Body of pancreas (tissue), 4 donors: ENCODE measurements at regions not wholly inside any gene's neighbourhood (a gene's known extent, or its start where the extent isn't known, plus 50 kb on each side); places are given as distances from the start of the nearest gene placed in this dataset.

Experiments used
- CTCF ChIP-seq, 7 experiments: fragments of 450-650 bp in 4 of 7; fragments of 200-600 bp in 3 of 7; sonication (generic) in 3 of 7; IDR thresholded peaks; one replicate each; pipeline ENCODE4 v1.5.1; 2016 to 2019; ENCODE audit warnings: antibody characterized with exemption in 7 of 7
- POLR2A ChIP-seq, 3 donors: fragments of 450-650 bp; IDR thresholded peaks; one replicate each; pipeline ENCODE4 v1.6.1; 2016; ENCODE audit warnings: antibody characterized with exemption in 3 of 3, mild to moderate bottlenecking in 2 of 3

- TF ChIP-seq POLR2A (IDR thresholded peaks at IDR 0.05): no peak
- TF ChIP-seq CTCF (IDR thresholded peaks at IDR 0.05): no peak
Measured at GRCh38 chr2:158031371-158031770, 70.3 kb upstream of the UPP2 start.
